HepG2 (cell line): ENCODE measurements at regions not wholly inside any gene's neighbourhood (a gene's known extent, or its start where the extent isn't known, plus 50 kb on each side); places are given as distances from the start of the nearest gene placed in this dataset.
A peak's percentile ranks its signal among the peaks of the same experiment; 100 is the strongest.

Experiments used
- FOXP4 ChIP-seq: sonication (generic); formaldehyde crosslinking; IDR thresholded peaks from 2 replicates; pipeline ENCODE4 v1.4.0; 2020; ENCODE audit warnings: missing genetic modification reagents
- GPBP1L1 ChIP-seq: sonication (generic); formaldehyde crosslinking; IDR thresholded peaks from 2 replicates; pipeline ENCODE4 v1.5.0; 2020; ENCODE audit warnings: mild to moderate bottlenecking, missing genetic modification reagents
- HIC2 ChIP-seq: sonication (generic); formaldehyde crosslinking; IDR thresholded peaks from 2 replicates; pipeline ENCODE4 v1.9.0; 2022; ENCODE audit warnings: low read depth, missing genetic modification reagents
- HOMEZ ChIP-seq: IDR thresholded peaks from 2 replicates; pipeline ENCODE4 v1.6.1; 2016; ENCODE audit warnings: low read depth
- STAT6 ChIP-seq: sonication (generic); formaldehyde crosslinking; IDR thresholded peaks from 2 replicates; pipeline ENCODE4 v1.4.0; 2020; ENCODE audit warnings: missing genetic modification reagents, mild to moderate bottlenecking, borderline replicate concordance
- TARDBP ChIP-seq: sonication (generic); formaldehyde crosslinking; IDR thresholded peaks from 2 replicates; pipeline ENCODE4 v1.8.0; 2022; ENCODE audit warnings: mild to moderate bottlenecking, missing genetic modification reagents
- TCF12 ChIP-seq, 2 experiments: fragments of 450-650 bp in 1 of 2; sonication (generic) in 1 of 2; formaldehyde crosslinking in 1 of 2; IDR thresholded peaks; 2 replicates each; pipeline versions ENCODE4 v1.6.1 to v1.8.0; 2017 to 2022; ENCODE audit warnings: antibody characterized with exemption in 1 of 2, mild to moderate bottlenecking in 1 of 2, missing genetic modification reagents in 1 of 2, moderate library complexity in 1 of 2
- TOPORS ChIP-seq: sonication (generic); formaldehyde crosslinking; IDR thresholded peaks from 2 replicates; pipeline ENCODE4 v1.8.0; 2023; ENCODE audit warnings: mild to moderate bottlenecking, missing genetic modification reagents
- TSC22D2 ChIP-seq: sonication (generic); formaldehyde crosslinking; IDR thresholded peaks from 2 replicates; pipeline ENCODE4 v1.5.1; 2020; ENCODE audit warnings: missing genetic modification reagents, mild to moderate bottlenecking, borderline replicate concordance
- ZBTB34 ChIP-seq: sonication (generic); formaldehyde crosslinking; IDR thresholded peaks from 2 replicates; pipeline ENCODE4 v1.8.0; 2022; ENCODE audit warnings: mild to moderate bottlenecking, missing genetic modification reagents
- ZNF205 ChIP-seq: IDR thresholded peaks from 2 replicates; pipeline ENCODE4 v1.6.1; 2018; ENCODE audit warnings: missing biosample characterization, missing genetic modification reagents
- ZNF687 ChIP-seq: sonication (generic); formaldehyde crosslinking; IDR thresholded peaks from 2 replicates; pipeline ENCODE4 v1.5.1; 2020; ENCODE audit warnings: mild to moderate bottlenecking, missing genetic modification reagents, moderate library complexity
- ZNF737 ChIP-seq: sonication (generic); formaldehyde crosslinking; IDR thresholded peaks from 2 replicates; pipeline ENCODE4 v1.5.0; 2020; ENCODE audit warnings: missing genetic modification reagents, mild to moderate bottlenecking, borderline replicate concordance

- TF ChIP-seq HIC2 (CRISPR knock-in tag), result no peak; the same call in 1 of the 2 replicates
- TF ChIP-seq HOMEZ (CRISPR knock-in tag), result peak; percentile 63; the same call in 1 of the 2 replicates
- TF ChIP-seq TCF12 (IDR thresholded peaks at IDR 0.05), result no peak
- TF ChIP-seq TCF12 (CRISPR knock-in tag; IDR thresholded peaks at IDR 0.05), result no peak
- TF ChIP-seq ZNF687, result peak; percentile 30
- TF ChIP-seq TSC22D2 (CRISPR knock-in tag), result no peak
- TF ChIP-seq ZNF737 (CRISPR knock-in tag), result no peak
- peak; percentile 42; the same call in 1 of the 2 replicates for TF ChIP-seq TOPORS
- TF ChIP-seq TARDBP, result peak; percentile 74
- TF ChIP-seq STAT6 (CRISPR knock-in tag), result no peak
- 0 out of 2 replicates have a peak, but pooled peaks have one; percentile 36 for TF ChIP-seq ZNF205
- no peak for TF ChIP-seq GPBP1L1
- peak; percentile 71 for TF ChIP-seq FOXP4 (CRISPR knock-in tag)
- TF ChIP-seq ZBTB34 (CRISPR knock-in tag), result 0 out of 2 replicates have a peak, but pooled peaks have one; percentile 48
Observed at GRCh38 chr6:151716526-151716932, 91.0 kb upstream of the ESR1 start (continued).
